Erythroblast (primary cell): ENCODE measurements at regions not wholly inside any gene's neighbourhood (a gene's known extent, or its start where the extent isn't known, plus 50 kb on each side); places are given as distances from the start of the nearest gene placed in this dataset.

ENCODE experiments used
- GATA1 ChIP-seq: IDR thresholded peaks from 2 replicates; pipeline ENCODE4 v1.6.1; 2011; ENCODE audit warnings: low read depth, mild to moderate bottlenecking, control low read depth, low read length, moderate library complexity
- POLR2A ChIP-seq: IDR thresholded peaks from 2 replicates; pipeline ENCODE4 v1.6.1; 2011; ENCODE audit warnings: mild to moderate bottlenecking, low read length

- TF ChIP-seq POLR2A (no peak), GATA1 (no peak)
Measured at GRCh38 chr19:28026636-28027035, 1186.3 kb downstream of the UQCRFS1 start.
